PC-3 (cell line): ENCODE measurements at regions not wholly inside any gene's neighbourhood (a gene's known extent, or its start where the extent isn't known, plus 50 kb on each side); places are given as distances from the start of the nearest gene placed in this dataset.

Experiments
- CTCF ChIP-seq: fragments of 300-600 bp; sonication (generic); conservative IDR thresholded peaks from 2 replicates; pipeline ENCODE4 v1.5.1; 2017; ENCODE audit warnings: antibody characterized with exemption, low read depth, mild to moderate bottlenecking, low read length
- EZH2 ChIP-seq: fragments of 300-600 bp; sonication (generic); IDR thresholded peaks from one replicate; pipeline ENCODE4 v1.6.1; 2017; ENCODE audit warnings: antibody characterized with exemption, mild to moderate bottlenecking, low read length; ENCODE audit not compliant: unreplicated experiment
- EZH2phosphoT487 ChIP-seq: fragments of 300-600 bp; sonication (generic); IDR thresholded peaks from 2 replicates; pipeline ENCODE4 v1.6.1; 2018; ENCODE audit warnings: mild to moderate bottlenecking, antibody characterized with exemption, low read length, borderline replicate concordance

- TF ChIP-seq EZH2phosphoT487 = no peak
- TF ChIP-seq CTCF = no peak
- no peak for TF ChIP-seq EZH2
These were observed 190.8 kb upstream of the TOPAZ1 start for GRCh38 chr3:44050867-44051266.
